Neural cell (in vitro differentiated cells): ENCODE measurements at regions not wholly inside any gene's neighbourhood (a gene's known extent, or its start where the extent isn't known, plus 50 kb on each side); places are given as distances from the start of the nearest gene placed in this dataset.

Experiments used
- CTCF ChIP-seq: fragments of 450-650 bp; IDR thresholded peaks from 2 replicates; pipeline ENCODE4 v1.5.1; 2014; ENCODE audit warnings: antibody characterized with exemption, mild to moderate bottlenecking, moderate library complexity; ENCODE audit not compliant: poor library complexity, severe bottlenecking
- EZH2 ChIP-seq: fragments of 200-600, 300-800 bp; shearing (Covaris generic), sonication (generic); IDR thresholded peaks from 2 replicates; pipeline ENCODE4 v1.6.1; 2014; ENCODE audit warnings: antibody characterized with exemption, low read length, borderline replicate concordance, mild to moderate bottlenecking; ENCODE audit not compliant: insufficient read depth, poor library complexity, severe bottlenecking
- MXI1 ChIP-seq: fragments of 450-650 bp; conservative IDR thresholded peaks from 2 replicates; pipeline ENCODE4 v1.6.1; 2014; ENCODE audit warnings: antibody characterized with exemption, mild to moderate bottlenecking; ENCODE audit not compliant: poor library complexity, severe bottlenecking
- RAD21 ChIP-seq: fragments of 450-650 bp; conservative IDR thresholded peaks from 2 replicates; pipeline ENCODE4 v1.6.1; 2014; ENCODE audit warnings: antibody characterized with exemption, mild to moderate bottlenecking, moderate library complexity
- REST ChIP-seq: IDR thresholded peaks from 2 replicates; pipeline ENCODE4 v1.6.1; 2012; ENCODE audit warnings: borderline replicate concordance

DNA sequence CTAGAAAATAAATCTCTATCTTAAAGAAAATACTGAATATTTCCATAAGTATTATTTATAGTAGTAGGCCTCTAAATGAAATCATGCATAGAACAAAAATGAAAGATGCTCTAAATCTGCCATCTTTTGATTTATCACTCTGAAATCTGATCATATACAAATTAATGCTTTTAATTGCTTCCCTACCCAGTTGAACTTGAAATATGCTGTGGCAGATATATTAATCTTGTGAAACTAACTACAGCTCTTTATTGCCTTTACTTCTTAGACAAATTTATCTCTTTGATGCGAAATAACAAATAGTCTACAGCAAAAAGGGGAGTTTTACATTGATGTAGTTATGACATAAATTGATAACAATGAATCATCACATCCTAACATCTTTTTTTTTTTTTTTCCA, 510.7 kb upstream of the SLITRK6 start:
- TF ChIP-seq REST (no peak), EZH2 (no peak), CTCF (no peak), RAD21 (no peak), MXI1 (no peak)
